HL-60 (cell line): ENCODE measurements at regions not wholly inside any gene's neighbourhood (a gene's known extent, or its start where the extent isn't known, plus 50 kb on each side); places are given as distances from the start of the nearest gene placed in this dataset.

ENCODE experiments used
- DNase-seq, 2 experiments: peaks; one replicate each; pipeline ENCODE4 v3.0.0-alpha.2; 2010 to 2020; ENCODE audit warnings: low read depth in 1 of 2, low spot score in 1 of 2
- H3K27ac ChIP-seq: fragments of 250-450 bp; sonication (Bioruptor Pico); replicated peaks from 2 replicates; pipeline ENCODE4 v1.5.1; 2020; ENCODE audit warnings: mild to moderate bottlenecking, moderate library complexity
- H3K27me3 ChIP-seq: fragments of 250-450 bp; sonication (Bioruptor Pico); 2 replicates; pipeline ENCODE4 v1.5.1; 2021; ENCODE audit warnings: mild to moderate bottlenecking, moderate library complexity; ENCODE audit not compliant: insufficient read depth, poor library complexity, severe bottlenecking
- H3K4me3 ChIP-seq: replicated peaks from 2 replicates; pipeline ENCODE4 v1.5.1; 2011; ENCODE audit warnings: mild to moderate bottlenecking, control low read depth, low read length; ENCODE audit not compliant: insufficient read depth
- GABPA ChIP-seq: IDR thresholded peaks from 2 replicates; pipeline ENCODE4 v1.6.1; 2012; ENCODE audit warnings: low read depth
- POLR2AphosphoS5 ChIP-seq: IDR thresholded peaks from 2 replicates; pipeline ENCODE4 v1.6.1; 2012; ENCODE audit warnings: low read depth
- SPI1 ChIP-seq: IDR thresholded peaks from 2 replicates; pipeline ENCODE4 v1.6.1; 2012; ENCODE audit warnings: low read depth, mild to moderate bottlenecking, borderline replicate concordance
- TF ChIP-seq, protein P1 (sequence below): IDR thresholded peaks from 2 replicates; pipeline ENCODE4 v1.6.1; 2012; ENCODE audit warnings: low read depth; ENCODE audit not compliant: insufficient replicate concordance
- TF ChIP-seq, protein P2 (sequence below): IDR thresholded peaks from one replicate; pipeline ENCODE4 v1.5.1; 2011; ENCODE audit warnings: low read length, control low read depth, inconsistent platforms; ENCODE audit not compliant: insufficient read depth

DNA sequence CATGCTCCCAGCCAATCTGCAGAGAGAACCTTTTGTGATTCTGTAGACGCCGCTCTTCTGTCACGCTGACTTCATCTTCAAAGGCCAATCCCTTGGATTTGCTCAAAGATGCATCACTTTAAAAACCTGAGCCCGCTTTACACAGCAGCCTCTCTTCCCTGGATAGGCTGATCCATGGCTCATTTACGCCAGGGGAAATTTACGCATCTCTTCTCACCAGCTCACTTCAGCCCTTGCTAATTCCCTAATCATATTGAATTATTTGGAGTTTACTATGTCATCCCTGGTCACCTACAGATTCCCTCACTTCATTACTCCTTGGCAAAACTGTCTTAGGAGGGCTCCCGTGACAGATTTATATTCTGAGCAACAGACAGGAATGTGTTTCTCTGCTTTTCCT lies 256.2 kb downstream of the EN1 start:
- TF ChIP-seq SPI1 (no peak), GABPA (no peak), POLR2AphosphoS5 (no peak)
- TF ChIP-seq, protein P1, sequence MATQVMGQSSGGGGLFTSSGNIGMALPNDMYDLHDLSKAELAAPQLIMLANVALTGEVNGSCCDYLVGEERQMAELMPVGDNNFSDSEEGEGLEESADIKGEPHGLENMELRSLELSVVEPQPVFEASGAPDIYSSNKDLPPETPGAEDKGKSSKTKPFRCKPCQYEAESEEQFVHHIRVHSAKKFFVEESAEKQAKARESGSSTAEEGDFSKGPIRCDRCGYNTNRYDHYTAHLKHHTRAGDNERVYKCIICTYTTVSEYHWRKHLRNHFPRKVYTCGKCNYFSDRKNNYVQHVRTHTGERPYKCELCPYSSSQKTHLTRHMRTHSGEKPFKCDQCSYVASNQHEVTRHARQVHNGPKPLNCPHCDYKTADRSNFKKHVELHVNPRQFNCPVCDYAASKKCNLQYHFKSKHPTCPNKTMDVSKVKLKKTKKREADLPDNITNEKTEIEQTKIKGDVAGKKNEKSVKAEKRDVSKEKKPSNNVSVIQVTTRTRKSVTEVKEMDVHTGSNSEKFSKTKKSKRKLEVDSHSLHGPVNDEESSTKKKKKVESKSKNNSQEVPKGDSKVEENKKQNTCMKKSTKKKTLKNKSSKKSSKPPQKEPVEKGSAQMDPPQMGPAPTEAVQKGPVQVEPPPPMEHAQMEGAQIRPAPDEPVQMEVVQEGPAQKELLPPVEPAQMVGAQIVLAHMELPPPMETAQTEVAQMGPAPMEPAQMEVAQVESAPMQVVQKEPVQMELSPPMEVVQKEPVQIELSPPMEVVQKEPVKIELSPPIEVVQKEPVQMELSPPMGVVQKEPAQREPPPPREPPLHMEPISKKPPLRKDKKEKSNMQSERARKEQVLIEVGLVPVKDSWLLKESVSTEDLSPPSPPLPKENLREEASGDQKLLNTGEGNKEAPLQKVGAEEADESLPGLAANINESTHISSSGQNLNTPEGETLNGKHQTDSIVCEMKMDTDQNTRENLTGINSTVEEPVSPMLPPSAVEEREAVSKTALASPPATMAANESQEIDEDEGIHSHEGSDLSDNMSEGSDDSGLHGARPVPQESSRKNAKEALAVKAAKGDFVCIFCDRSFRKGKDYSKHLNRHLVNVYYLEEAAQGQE = no peak
- TF ChIP-seq, protein P2, sequence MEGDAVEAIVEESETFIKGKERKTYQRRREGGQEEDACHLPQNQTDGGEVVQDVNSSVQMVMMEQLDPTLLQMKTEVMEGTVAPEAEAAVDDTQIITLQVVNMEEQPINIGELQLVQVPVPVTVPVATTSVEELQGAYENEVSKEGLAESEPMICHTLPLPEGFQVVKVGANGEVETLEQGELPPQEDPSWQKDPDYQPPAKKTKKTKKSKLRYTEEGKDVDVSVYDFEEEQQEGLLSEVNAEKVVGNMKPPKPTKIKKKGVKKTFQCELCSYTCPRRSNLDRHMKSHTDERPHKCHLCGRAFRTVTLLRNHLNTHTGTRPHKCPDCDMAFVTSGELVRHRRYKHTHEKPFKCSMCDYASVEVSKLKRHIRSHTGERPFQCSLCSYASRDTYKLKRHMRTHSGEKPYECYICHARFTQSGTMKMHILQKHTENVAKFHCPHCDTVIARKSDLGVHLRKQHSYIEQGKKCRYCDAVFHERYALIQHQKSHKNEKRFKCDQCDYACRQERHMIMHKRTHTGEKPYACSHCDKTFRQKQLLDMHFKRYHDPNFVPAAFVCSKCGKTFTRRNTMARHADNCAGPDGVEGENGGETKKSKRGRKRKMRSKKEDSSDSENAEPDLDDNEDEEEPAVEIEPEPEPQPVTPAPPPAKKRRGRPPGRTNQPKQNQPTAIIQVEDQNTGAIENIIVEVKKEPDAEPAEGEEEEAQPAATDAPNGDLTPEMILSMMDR = no peak
- H3K27me3 ChIP-seq = no peaks in the 10 kb centered on the region
- H3K4me3 ChIP-seq = no peak overlapping the region
- DNase-seq = no peak
- H3K27ac ChIP-seq = no peak overlapping the region

DNA sequence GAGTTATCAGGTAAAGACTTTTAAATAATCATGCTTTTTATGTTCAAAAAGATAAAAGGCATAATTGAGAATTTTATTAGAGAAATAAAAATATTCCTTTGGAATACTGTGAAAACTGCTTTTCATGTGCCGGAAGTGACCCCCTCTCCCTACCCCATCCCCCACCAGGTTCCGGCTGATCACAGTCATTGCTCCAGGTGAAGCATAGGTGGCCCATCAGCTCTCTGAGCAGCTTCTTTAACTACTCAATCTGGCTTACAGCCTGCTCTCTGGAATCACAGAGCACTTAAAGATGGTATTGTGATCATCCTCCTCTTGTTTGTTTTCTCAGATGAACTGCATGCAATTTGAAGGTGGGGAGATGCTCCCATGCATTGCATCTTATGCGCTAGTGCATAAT lies 257.7 kb downstream of the EN1 start:
- no peak overlapping the region for H3K27ac ChIP-seq
- H3K4me3 ChIP-seq = no peak overlapping the region
- DNase-seq = no peak
- no peaks in the 10 kb centered on the region for H3K27me3 ChIP-seq
- TF ChIP-seq POLR2AphosphoS5 = no peak
- TF ChIP-seq, protein P2 = no peak
- TF ChIP-seq, protein P1 = no peak
- no peak for TF ChIP-seq GABPA
- no peak for TF ChIP-seq SPI1

DNA sequence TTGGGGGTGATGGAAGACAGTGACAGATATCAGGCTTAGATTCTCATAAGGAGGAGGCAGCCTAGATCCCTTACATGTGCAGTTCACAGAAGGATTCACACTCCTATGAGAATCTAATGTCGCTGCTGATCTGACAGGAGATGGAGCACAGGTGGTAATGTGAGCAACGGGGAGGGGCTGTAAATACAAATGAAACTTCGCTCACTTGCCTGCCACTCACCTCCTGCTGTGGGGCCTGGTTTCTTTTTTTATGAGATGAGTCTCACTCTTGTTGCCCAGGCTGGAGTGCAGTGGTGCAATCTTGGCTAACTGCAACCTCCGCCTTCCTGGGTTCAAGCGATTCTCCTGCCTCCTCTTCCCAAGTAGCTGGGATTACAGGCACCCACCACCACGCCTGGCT lies 258.6 kb downstream of the EN1 start:
- TF ChIP-seq, protein P2 = no peak
- TF ChIP-seq POLR2AphosphoS5 (no peak), GABPA (no peak), SPI1 (no peak)
- TF ChIP-seq, protein P1 = no peak
- H3K27ac ChIP-seq = no peak overlapping the region
- no peaks in the 10 kb centered on the region for H3K27me3 ChIP-seq
- H3K4me3 ChIP-seq = no peak overlapping the region
- DNase-seq = no peak
